DMS79 (cell line): ENCODE measurements at regions not wholly inside any gene's neighbourhood (a gene's known extent, or its start where the extent isn't known, plus 50 kb on each side); places are given as distances from the start of the nearest gene placed in this dataset.
"Not testable (repeated sequence)": the region's sequence is repeated elsewhere in the genome, so short reads cannot be mapped to it uniquely, and the experiment has no call there.

Source experiments
- DNase-seq: peaks from one replicate; lab custom pipeline; 2025; lab: John Stamatoyannopoulos, UW

DNA sequence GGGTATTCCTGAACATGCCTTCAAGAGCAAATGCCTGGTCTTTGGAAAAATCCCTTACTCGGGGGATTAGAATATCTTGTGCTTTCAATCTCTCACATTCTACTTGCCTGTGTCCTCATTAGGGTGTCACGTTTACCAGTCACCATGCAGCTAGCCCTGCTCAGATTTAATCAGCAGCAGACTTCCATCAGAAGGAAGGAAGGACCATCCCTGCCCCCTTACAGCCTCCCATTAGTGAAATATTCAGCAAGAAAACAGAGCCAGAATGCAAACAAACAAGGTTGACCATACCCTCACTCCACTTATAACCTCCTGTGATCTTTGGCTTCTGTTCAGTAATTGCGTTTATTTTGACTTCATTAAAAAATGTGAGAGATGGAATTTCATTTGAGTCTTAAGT, 208.6 kb downstream of the CXCL12 start:
- no peak for DNase-seq

DNA sequence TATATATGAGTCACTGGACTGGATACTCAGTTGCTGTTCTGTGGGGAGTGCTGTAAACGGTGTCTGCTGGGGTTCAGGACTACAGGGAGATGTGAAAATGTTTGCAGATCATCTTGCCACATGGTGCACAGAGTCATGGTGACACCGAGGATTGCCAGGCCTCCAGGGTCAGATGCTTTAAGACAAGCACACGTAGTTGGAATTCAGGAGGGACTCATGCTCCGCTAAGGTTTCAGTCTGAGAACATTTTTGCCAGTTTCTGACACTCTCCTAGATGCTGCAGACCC, 211.3 kb downstream of the CXCL12 start:
- no peak for DNase-seq

DNA sequence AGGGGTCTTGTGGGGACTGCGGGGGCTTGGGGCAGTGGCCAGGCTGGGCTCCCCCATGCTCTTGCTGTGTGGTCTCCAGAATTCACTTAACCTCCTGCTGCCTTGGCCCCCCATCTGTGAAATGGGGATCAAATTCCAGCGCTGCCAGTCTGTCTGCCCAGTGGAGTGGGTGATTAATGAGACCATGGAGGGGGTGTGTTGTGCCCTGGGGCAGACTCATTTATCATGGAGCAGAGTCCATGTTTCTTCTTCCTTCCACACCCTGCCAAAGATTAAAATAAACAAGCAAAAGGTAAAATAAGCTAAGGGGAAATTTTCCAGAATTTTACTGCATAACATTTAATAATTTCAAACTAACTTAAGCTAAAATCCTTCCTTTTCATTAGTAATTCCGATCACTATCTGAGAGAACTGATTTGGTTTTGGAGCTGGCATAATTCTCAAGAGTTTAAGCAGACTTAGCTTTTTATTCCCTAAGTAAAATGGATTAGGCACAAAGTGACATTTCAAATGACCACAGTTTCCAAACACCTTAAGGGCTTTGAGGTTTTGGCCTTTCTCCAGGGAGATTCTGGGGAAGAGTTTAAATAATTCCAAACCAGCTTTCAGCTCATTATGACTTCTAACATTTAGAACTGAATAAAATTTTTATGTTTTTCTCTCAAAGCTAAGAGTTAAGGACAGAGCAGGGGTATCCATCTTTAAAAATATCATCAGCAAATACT, 211.9 kb downstream of the CXCL12 start:
- DNase-seq = no peak

DNA sequence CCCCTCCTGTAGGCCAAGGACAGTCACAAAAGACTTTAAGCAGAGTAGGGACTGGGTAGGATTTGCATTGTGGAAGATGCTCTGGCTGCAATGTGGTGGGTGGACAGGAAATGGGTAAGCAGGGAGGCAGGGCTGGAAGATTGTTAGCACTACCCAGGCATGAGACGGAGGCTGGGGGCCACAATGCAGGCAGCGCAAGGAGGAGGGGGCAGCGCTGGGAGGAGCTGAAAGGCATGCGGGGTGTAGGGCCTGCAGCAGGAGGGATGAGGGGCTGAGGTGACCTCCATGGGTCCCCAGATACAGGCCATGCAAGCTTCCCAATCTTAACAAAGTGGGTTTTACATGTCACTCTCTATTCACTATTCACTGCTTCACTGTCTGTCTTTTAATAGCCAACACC, 213.1 kb downstream of the CXCL12 start:
- DNase-seq = no peak

DNA sequence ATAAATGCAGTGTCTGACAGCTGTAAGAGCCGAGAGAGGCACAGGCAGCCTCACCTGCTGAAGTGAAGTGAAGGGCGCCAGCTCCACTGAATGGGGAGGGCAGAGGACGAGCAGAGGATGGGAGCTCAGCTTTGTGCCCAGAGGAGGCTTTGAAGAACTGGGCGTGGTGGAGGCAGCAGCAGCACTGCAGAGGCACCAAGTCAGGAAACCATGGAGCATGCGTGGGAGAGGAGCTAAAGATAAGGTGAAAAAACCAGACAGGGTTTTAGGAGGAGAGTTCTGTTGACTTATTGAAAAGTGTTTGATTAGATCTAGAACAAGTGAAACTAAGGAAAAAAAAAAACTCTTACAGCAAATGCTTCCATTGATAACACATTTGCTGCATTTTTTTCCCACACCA, 216.4 kb downstream of the CXCL12 start:
- DNase-seq = no peak

DNA sequence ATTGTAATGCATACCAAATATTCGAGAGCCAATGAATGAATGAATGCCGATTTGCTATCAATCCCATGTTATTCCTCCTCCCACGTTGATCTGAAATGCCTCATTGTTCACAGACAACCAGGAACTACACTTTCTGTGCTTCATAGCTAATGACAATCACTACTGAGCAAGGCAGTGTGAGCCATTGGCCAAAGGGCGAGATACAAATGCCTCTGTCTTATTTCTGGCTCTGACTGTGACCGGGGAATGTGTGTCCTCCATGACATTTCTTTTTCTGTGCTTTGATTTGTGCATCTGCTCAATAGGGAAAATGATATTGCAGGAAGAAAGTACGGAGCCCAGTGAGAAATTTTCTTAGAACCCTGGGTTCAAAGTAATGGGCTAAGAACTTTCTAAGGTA, 217.1 kb downstream of the CXCL12 start:
- DNase-seq = no peak

DNA sequence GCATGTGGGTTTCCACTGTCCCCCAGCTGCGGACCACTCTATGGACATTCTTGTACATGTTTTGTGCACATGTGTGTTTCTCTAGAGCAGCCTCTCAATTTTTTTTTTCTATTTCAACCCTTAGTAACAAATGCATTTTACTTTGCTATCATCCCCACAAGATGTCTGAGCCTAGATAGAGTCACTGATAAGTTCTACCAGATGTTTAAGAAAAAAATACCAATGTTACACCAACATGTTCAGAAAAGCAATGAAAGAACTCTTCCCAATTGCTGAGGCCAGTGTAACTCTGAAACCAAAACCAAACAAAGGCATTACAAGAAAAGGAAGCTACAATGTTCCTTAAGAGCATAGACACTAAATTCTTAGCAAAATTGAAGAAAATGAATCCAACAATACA, 218.5 kb downstream of the CXCL12 start:
- DNase-seq = no peak

DNA sequence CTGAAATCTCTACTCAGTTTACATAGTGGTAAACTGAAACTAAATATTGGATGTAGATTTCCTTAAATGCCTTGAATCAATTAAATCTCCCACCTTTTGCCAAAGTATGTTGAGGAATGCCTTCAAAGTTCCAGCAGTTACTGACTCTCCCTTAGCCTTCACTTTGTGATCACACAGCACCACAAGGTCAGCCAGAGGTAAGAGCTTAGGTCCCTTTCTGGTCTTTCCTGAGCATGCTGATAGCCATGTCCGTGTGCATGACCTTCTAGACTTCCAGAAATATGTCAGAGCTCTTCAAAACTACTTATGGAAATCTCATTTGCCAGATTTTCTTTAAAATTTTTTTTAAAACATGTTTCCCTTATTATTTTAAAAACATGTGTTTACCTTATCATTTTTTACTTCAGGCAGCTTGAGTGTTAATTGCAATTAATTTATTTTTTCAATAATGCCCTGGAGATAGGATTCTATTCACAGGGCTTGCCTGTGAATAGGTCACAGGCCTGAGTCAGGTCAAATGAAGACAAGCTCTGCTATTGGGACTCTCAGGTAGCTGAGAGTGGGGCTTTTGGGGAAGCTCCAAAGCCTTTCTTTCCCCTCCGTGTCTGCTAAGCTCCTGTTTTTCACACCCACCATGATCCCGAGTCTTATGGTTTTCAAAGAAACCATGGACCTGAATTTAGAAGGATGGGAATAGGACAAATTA, 220.5 kb downstream of the CXCL12 start:
- DNase-seq = no peak

DNA sequence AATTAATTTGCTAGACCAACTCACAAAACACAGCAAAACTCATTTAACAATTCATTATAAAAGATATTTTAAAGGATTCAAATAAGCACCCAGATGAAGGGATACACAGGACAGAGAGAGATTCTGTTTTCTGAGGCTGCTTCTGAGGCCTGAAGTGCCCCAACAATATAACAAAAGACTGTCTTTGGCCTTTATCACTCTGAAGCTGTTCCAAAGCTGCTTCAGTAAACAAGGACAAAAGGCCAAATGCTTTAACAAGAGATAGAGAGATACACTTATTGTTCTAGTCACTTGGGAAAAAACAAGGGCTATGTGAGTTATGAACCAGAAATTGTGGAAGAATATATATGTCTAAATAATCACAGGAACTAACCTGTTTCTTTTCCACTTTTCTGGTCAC, 223.7 kb downstream of the CXCL12 start:
- DNase-seq = no peak

DNA sequence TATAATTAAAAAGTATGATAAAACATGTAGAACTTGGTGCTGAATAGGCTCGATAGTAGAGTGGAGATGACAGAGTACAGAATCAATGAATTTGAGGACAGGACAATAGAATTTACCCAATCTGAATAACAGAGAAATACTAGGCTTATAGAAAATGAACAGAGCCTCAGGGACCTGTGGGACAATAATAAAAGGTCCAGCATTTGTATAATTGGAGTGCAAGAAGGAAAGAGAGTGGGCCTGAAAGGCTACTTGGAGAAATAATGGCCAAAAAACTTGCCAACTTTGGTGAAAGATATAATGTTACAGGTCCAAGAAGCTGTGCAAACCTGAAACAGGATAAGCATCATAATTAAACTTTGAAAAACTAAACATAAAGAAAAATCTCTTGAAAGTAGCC, 227.3 kb downstream of the CXCL12 start:
- no peak for DNase-seq

DNA sequence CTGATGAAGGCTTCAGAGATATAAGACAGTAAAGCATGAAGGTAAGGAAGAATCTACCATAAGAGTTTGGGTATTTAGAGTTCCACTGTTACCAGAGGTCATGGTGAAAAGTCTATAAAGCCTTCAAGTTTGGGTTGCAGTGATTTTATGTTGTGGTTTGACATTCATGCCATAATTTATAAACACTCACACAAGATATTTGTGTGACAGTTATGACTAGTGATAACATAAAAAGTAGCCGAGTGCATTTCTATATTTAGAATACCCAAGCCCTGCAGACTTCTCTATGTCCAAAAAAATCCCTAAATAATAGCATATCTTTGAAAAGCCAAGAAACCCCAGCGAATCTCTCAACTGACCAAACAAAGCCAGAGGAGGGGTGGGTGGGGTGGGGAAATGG, 229.9 kb downstream of the CXCL12 start:
- no peak for DNase-seq

DNA sequence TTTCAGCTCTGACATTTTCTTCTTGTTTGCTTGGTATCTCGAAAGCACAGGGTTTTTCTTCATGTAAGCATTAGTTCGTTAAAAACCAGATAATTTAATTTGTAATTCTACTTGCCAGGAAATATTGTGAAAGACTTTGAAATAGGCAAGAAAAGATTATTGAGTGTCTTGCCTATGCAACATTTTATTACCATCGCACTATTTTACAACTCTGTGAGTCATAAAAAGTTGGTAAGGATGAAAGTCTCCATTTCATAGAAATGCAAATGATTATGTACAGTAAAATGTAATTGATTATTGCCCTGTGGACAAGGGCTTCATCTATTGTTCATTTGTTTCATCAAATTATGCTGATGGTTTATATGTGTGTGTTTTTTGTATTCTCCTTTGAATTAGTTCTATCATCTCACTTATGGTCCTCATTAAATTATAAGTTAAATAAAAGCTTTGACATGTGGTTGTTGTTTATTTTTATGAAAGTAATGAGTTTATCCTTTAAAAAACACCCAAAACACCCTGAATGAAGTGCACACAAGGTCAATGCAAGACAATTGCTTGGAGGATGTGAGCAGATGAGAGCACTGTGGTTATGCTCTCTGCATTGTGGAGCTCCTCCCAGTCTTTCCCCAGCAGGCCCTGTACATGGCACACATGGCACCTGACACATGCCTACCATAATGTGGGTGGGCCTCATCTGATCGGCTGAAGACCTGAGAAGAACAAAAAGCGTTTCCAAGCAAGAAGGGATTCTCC, 230.8 kb downstream of the CXCL12 start:
- no peak for DNase-seq

DNA sequence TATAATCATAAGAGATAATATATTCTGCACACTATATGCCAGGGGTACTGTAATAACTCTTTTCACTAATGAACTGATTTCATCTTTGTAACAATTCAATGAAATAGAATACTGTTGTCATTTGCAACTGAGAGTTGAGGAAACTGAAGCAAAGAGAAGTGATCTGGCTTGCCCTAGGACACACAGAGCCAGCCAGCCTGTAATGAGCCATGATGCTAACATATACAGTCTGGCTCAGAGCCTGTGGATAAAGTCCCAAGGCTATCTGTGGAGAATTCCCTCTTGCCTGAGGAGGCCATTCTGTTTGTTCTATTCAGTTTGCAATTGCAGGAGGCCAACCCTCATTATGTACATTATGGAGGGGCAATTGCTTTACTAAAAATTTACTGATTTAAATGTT, 241.3 kb downstream of the CXCL12 start:
- no peak for DNase-seq

DNA sequence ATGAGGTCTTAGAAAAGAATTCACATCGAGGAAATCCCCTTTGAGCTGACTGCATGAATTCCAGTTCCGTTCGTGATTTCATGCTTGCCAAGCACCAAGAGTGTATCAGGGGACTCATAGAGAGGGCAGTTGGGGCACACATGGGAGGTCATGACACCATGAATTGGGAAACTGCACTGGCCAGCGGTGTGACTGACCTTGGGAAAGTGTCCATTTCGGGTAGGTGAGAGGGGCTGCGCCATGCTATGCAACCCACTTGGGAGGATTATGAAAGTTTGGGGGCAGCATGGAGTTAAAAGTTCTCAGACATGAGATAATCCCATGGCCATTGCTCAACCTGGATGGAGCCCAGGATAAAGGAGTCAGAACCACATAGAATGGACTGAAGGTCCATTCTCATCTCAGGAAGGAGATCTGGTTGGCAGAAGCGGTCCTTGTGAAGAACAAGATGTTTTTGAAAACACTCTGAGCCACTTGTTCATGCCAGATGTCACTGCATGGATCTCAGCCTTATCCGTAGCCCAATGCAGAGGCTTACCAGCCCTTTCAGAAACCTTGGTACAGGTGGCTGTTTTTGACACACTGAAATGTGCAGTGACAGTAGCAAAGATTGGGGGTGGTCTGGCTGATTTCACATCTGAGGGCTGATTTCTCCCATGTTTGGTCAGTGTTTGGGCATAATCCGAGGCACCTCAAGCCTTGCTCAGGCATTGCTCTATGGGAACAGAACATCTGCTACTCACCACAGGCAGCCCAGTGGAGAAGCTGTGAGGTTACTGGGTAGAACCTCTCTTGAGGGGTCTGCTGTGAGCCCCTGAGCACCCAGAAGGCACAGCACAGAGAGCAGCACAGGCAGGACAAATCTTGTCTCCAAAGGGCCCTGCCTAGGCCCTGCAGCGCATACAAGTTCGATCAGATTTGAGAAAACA, 252.3 kb downstream of the CXCL12 start:
- DNase-seq = no peak

DNA sequence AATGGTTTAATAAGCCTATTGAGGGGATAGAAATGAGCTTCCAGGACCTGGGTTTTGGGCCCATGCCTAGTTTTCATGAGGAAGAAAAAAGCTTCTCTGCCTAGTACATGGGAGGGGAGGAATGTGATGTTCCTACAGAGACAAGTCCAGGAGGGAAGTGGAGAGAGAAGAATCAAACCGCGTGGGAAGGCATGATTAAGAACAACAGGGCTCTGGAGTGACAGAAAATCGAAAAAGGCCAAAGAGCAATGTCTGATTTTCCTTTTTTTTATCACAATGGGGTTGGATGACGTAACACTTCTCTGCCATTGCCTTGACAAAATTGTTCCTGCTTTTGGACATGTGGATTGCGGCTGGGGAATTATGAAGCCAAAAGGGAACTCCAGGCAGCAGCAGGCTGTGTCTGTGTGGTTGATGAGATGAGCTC, 258.6 kb downstream of the CXCL12 start:
- DNase-seq = no peak

DNA sequence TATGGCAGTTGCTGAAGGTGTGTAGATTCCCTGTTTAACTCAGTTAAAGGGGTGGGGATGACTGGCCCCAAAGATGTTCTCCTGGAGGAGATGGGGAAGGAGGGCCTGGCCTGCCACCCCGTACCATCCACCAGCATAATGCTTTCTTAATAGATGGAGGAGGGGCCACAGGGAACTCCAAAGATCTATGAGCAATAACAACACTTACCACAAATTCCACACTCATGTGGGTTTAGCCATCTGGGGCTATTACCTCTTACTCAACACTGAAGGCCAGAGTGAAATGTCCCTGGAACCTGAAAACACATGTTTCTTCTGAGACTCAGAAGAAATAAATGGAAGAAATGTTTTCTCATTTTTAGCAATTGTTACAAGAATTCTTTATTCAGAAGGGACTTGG, 259.0 kb downstream of the CXCL12 start:
- no peak for DNase-seq

DNA sequence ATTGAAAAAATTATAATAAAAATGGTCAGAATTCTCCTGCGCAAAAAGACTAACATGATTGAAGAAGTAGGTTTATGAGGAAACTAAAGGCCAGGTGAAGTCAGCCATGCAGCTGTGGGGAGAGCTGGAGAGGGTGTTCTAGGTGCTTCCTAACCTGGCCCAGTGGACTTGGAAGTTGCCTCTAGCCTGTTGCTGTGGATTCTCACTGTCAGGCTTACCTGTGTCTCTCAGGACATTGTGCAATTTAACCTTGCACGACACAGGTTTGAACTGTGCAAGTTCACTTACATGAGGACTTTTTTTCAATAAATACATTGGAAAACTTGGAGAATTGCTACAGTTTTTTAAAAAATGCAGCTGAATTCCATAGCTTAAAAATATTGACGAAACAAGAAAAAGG, 266.4 kb downstream of the CXCL12 start:
- DNase-seq = no peak

DNA sequence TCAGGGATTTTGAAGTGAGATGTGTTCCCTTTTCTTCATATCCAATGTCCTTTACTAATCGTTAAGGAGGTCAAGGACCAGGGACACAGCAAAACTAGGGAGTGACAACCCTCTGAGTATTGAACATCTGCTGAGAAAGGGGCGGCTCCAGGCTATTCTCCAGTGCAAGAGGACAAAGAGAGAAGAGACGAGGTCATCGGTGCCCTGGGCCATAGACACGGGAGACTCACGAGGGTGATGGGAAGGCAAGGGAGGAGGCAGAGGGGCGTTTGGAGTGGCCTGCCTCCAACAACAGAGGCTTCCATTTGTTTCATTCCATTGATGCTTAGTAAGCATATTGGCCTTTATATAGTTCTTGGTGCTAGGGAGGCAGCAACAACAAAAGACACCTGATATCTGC, 268.4 kb downstream of the CXCL12 start:
- DNase-seq = no peak

DNA sequence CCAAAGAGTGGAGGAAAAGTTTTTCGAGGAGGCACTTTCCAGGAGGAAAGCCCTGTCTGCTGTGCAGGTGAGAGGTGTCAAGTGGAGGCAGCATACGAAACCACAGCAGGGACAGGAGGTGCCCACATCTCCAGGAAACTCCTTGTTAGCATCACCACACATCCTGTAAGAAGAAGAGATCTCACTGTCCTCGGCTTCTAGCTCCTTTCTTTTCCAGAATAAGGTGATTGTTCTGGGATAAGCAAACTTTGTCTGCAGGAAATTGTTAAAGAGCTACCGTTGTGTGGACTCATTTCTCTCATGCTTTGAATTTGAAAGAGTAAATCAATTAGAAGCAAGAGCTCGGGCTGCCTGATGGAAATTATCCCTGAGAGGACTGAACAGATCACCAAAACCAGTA, 269.4 kb downstream of the CXCL12 start:
- DNase-seq = no peak

DNA sequence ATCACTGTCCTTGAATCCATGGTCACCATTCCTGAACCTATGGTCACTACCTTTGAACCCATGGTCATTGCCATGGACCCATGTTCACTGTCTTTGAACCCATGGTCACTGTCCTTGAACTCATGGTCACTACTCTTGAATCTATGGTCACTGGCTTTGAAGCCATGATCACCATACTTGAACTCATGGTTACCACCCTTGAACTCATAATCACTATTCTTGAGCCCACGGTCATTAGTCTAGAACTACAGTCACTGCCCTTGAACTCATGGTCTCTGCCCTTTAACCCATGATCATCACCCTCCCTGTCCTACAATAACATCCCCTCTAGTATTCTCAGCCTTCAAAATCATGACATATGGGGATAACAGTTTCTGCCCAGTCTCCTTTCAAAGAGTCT, 270.5 kb downstream of the CXCL12 start:
- no peak for DNase-seq

DNA sequence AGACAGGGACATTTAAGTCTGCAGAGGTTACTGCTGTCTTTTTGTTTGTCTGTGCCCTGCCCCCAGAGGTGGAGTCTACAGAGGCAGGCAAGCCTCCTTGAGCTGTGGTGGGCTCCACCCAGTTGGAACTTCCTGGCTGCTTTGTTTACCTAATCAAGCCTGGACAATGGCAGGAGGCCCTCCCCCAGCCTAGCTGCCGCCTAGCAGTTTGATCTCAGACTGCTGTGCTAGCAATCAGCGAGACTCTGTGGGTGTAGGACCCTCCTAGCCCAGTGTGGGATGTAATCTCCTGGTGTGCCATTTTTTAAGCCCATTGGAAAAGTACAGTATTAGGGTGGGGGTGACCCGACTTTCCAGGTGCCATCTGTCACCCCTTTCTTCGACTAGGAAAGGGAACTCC, 272.6 kb downstream of the CXCL12 start:
- not testable (repeated sequence) for DNase-seq

DNA sequence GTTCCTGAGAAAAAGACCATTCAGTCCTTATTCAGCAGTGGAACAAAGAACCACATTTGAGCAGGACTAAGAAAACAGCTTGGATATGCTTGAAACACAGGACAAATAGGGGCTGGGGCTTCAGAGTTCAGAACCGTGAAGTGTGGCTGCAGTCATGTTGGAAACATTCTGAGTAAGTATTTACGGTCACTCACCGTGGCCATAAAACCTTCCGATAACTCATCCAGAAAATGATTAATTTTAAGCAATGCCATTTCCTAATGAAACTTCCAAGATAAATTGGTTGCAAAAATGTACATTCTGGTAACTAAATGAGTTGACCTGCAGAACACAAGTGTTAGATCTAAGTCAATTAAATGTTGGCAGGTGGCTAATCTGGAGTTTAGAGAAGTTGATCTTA, 279.2 kb downstream of the CXCL12 start:
- DNase-seq = no peak
